ENCODE measurements at regions not wholly inside any gene's neighbourhood (a gene's known extent, or its start where the extent isn't known, plus 50 kb on each side); places are given as distances from the start of the nearest gene placed in this dataset.
"Not testable (repeated sequence)": the region's sequence is repeated elsewhere in the genome, so short reads cannot be mapped to it uniquely, and the experiment has no call there.

DNA sequence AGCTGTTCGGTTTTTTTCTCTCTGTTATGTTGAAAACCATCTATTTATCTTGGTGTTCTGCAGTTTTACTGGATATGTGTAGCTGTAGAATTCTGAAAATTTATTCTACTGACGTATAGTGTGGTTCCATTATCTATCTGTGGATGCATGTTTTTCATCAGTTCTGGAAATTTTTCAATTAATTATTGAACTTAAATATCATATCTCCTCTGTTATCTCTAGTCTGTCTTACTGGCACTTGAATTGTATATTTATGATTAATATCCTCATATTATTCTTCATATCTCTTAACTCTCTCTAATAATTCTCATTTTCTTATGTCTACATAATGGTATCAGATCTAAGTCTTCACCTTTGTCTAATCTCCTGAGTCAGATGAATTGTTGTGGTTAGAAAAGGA lies 501.7 kb downstream of the STK39 start:
- no peak overlapping the region for H3K4me3 ChIP-seq (ENCODE audit: low read depth, low read length)

DNA sequence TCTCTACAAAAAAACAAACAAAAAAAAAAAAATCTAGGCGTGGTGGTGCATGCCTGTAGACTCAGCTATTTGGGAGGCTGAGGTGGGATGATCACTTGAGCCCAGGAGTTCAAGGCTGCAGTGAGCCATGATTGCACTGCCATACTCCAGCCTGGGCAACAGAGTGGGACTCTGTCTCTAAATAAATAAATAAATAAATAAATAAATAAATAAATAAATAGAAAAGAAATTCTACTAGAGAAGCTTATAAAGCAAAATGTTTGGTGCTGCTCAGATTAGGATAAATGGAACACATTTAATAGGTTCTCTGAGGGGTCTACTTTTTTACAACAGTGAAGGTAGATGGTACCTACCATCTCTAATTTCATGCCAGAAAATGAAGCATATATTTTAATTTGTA lies 507.5 kb downstream of the STK39 start:
- not testable (repeated sequence) for DNase-seq (ENCODE audit: low read depth); H3K4me3 ChIP-seq (ENCODE audit: low read depth, low read length)

More for the DNA sequence above, 501.7 kb downstream of the STK39 start:
- no peak for DNase-seq (ENCODE audit: low read depth)
- TF ChIP-seq, protein P1, sequence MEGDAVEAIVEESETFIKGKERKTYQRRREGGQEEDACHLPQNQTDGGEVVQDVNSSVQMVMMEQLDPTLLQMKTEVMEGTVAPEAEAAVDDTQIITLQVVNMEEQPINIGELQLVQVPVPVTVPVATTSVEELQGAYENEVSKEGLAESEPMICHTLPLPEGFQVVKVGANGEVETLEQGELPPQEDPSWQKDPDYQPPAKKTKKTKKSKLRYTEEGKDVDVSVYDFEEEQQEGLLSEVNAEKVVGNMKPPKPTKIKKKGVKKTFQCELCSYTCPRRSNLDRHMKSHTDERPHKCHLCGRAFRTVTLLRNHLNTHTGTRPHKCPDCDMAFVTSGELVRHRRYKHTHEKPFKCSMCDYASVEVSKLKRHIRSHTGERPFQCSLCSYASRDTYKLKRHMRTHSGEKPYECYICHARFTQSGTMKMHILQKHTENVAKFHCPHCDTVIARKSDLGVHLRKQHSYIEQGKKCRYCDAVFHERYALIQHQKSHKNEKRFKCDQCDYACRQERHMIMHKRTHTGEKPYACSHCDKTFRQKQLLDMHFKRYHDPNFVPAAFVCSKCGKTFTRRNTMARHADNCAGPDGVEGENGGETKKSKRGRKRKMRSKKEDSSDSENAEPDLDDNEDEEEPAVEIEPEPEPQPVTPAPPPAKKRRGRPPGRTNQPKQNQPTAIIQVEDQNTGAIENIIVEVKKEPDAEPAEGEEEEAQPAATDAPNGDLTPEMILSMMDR (IDR thresholded peaks at IDR 0.05; ENCODE audit: low read depth, low read length, missing control alignments): no peak

- TF ChIP-seq, protein P1 (IDR thresholded peaks at IDR 0.05; ENCODE audit: low read depth, low read length, missing control alignments): no peak
- no peak for DNase-seq (ENCODE audit: low read depth)
- H3K4me3 ChIP-seq (ENCODE audit: low read depth, low read length): no peak overlapping the region
Measured at GRCh38 chr2:167733747-167734146, 513.6 kb downstream of the STK39 start.

GRCh38 chr2:167732326-167732725 lies 515.1 kb downstream of the STK39 start:
- no peak for DNase-seq (ENCODE audit: low read depth)
- TF ChIP-seq, protein P1 (IDR thresholded peaks at IDR 0.05; ENCODE audit: low read depth, low read length, missing control alignments): no peak
- no peak overlapping the region for H3K4me3 ChIP-seq (ENCODE audit: low read depth, low read length)

DNA sequence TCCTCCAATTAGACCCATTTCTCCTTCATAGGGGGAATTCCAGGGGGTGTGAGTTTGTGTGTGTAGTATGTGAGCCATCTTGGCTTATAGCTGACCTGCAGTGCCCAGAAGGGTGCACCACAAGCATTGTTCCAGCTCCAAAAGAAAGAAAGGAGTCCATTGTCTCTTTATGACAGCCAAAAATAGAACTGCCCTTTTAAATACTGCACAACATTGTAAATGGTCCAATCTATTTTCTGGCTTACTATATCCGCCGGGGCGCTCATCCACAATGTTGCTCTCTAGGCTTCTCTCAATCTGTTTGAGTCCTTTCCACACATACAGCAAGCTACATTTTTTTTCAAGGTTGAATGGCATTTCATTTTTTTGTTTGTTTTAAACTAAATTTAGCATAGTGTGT lies 517.5 kb downstream of the STK39 start:
- TF ChIP-seq, protein P1 (IDR thresholded peaks at IDR 0.05; ENCODE audit: low read depth, low read length, missing control alignments): no peak
- H3K4me3 ChIP-seq (ENCODE audit: low read depth, low read length): no peak overlapping the region
- DNase-seq (ENCODE audit: low read depth): no peak

- no peak overlapping the region for H3K4me3 ChIP-seq (ENCODE audit: low read depth, low read length)
- DNase-seq (ENCODE audit: low read depth): no peak
- TF ChIP-seq, protein P1 (IDR thresholded peaks at IDR 0.05; ENCODE audit: low read depth, low read length, missing control alignments): no peak
Measured at GRCh38 chr2:167726788-167727187, 520.6 kb downstream of the STK39 start.

DNA sequence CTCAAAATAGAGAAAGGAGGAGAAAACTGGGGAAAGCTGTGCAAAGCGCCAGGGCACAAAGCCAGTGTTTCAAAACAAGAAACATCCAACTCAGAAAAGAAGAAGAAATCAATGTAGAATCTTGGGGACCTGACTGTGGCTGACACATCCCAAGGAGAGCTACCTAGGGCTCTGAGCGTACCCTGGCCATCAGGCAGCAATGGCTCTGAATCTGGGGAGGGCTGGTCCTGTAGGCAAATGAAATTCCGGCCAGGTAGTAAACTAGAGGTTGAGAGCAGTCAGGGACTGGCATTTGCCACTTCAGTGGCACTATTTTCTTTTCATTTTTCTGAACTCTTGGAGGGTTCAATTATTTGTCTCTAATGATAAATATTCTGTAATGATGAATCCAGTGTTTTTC lies 525.8 kb downstream of the STK39 start:
- H3K4me3 ChIP-seq (ENCODE audit: low read depth, low read length): no peak overlapping the region
- DNase-seq (ENCODE audit: low read depth): no peak
- TF ChIP-seq, protein P1 (IDR thresholded peaks at IDR 0.05; ENCODE audit: low read depth, low read length, missing control alignments): no peak

GRCh38 chr2:167719410-167719809 lies 528.0 kb downstream of the STK39 start:
- no peak overlapping the region for H3K4me3 ChIP-seq (ENCODE audit: low read depth, low read length)
- TF ChIP-seq, protein P1 (IDR thresholded peaks at IDR 0.05; ENCODE audit: low read depth, low read length, missing control alignments): no peak
- DNase-seq (ENCODE audit: low read depth): no peak

Data from GM12864 (cell line).